ENCODE measurements at regions not wholly inside any gene's neighbourhood (a gene's known extent, or its start where the extent isn't known, plus 50 kb on each side); places are given as distances from the start of the nearest gene placed in this dataset.

- no peak for TF ChIP-seq CTCF (IDR thresholded peaks at IDR 0.05; ENCODE audit: poor library complexity, severe bottlenecking)
- no peak for TF ChIP-seq POLR2AphosphoS5 (IDR thresholded peaks at IDR 0.05)
- TF ChIP-seq REST (IDR thresholded peaks at IDR 0.05; ENCODE audit: borderline replicate concordance) = no peak
- TF ChIP-seq EZH2 (IDR thresholded peaks at IDR 0.05; ENCODE audit: borderline replicate concordance, insufficient read depth, low read length, poor library complexity, severe bottlenecking) = no peak
- TF ChIP-seq RAD21 (conservative IDR thresholded peaks at IDR 0.05) = no peak
Observed at GRCh38 chr14:26132061-26132645, 465.7 kb downstream of the NOVA1 start.

All from neural cell (in vitro differentiated cells).